HuH-7.5 (cell line): ENCODE measurements at regions not wholly inside any gene's neighbourhood (a gene's known extent, or its start where the extent isn't known, plus 50 kb on each side); places are given as distances from the start of the nearest gene placed in this dataset.
"Not testable (repeated sequence)": the region's sequence is repeated elsewhere in the genome, so short reads cannot be mapped to it uniquely, and the experiment has no call there.

Experiments
- DNase-seq: peaks from one replicate; pipeline ENCODE4 v3.0.0; 2011; ENCODE audit warnings: low spot score

GRCh38 chr7:92972441-92972840 is 136.1 kb upstream of the CDK6 start:
- DNase-seq: no peak

- DNase-seq: no peak
These were observed 132.7 kb upstream of the CDK6 start for GRCh38 chr7:92969061-92969460.

GRCh38 chr7:92968502-92968901 is 132.1 kb upstream of the CDK6 start:
- no peak for DNase-seq

- no peak for DNase-seq
These were observed 130.9 kb upstream of the CDK6 start for GRCh38 chr7:92967238-92967637.

- DNase-seq: no peak
These were observed 127.8 kb upstream of the CDK6 start for GRCh38 chr7:92964141-92964540.

- no peak for DNase-seq
These were observed 127.2 kb upstream of the CDK6 start for GRCh38 chr7:92963566-92963965.

- DNase-seq: no peak
These were observed 125.6 kb upstream of the CDK6 start for GRCh38 chr7:92961961-92962360.

- DNase-seq: no peak
These were observed 120.2 kb upstream of the CDK6 start for GRCh38 chr7:92956575-92956974.

- DNase-seq: no peak
These were observed 118.7 kb upstream of the CDK6 start for GRCh38 chr7:92955081-92955480.

GRCh38 chr7:92953657-92954056 is 117.3 kb upstream of the CDK6 start:
- DNase-seq: no peak

- no peak for DNase-seq
These were observed 113.4 kb upstream of the CDK6 start for GRCh38 chr7:92949748-92950147.

GRCh38 chr7:92945840-92946239 is 109.5 kb upstream of the CDK6 start:
- no peak for DNase-seq

GRCh38 chr7:92944633-92945032 is 108.3 kb upstream of the CDK6 start:
- DNase-seq: no peak

GRCh38 chr7:92942706-92943105 is 106.3 kb upstream of the CDK6 start:
- not testable (repeated sequence) for DNase-seq

- no peak for DNase-seq
These were observed 103.4 kb upstream of the CDK6 start for GRCh38 chr7:92939666-92940360.

GRCh38 chr7:92934096-92934495 is 97.7 kb upstream of the CDK6 start:
- no peak for DNase-seq

- DNase-seq: no peak
These were observed 96.1 kb upstream of the CDK6 start for GRCh38 chr7:92932450-92932849.

GRCh38 chr7:92930404-92930803 is 94.0 kb upstream of the CDK6 start:
- no peak for DNase-seq

- no peak for DNase-seq
These were observed 90.3 kb upstream of the CDK6 start for GRCh38 chr7:92926697-92927044.

- no peak for DNase-seq
These were observed 89.7 kb upstream of the CDK6 start for GRCh38 chr7:92925876-92926696.

- no peak for DNase-seq
These were observed 88.4 kb upstream of the CDK6 start for GRCh38 chr7:92924800-92925199.

- DNase-seq: no peak
These were observed 80.9 kb upstream of the CDK6 start for GRCh38 chr7:92917230-92917629.

GRCh38 chr7:92916770-92917224 is 80.4 kb upstream of the CDK6 start:
- DNase-seq: no peak

GRCh38 chr7:92915348-92915747 is 79.0 kb upstream of the CDK6 start:
- no peak for DNase-seq
